K562 (cell line): ENCODE measurements at regions not wholly inside any gene's neighbourhood (a gene's known extent, or its start where the extent isn't known, plus 50 kb on each side); places are given as distances from the start of the nearest gene placed in this dataset.

ENCODE experiments used
- ATAC-seq: fragments of 200-7000 bp; cut with Tn5 transposase; 3 replicates; pipeline ENCODE4 v1.9.1; 2020; ENCODE audit warnings: moderate library complexity
- BruUV-seq: library from RNA; stranded (reverse); fragments of 400-500 nt; replicated peaks from 2 replicates; lab custom pipeline; 2021; lab: Mats Ljungman, UMichigan
- CTCF ChIA-PET: fragments of 300-600 bp; formaldehyde crosslinking; extraction: SDS; loops from one replicate; lab custom pipeline; 2021; ENCODE audit warnings: low intra/inter-chr PET ratio; lab: Yijun Ruan, JAX
- POLR2A ChIA-PET: fragments of 300-600, 350-650 bp; sonication (Branson Sonifier 250); formaldehyde crosslinking; extraction: SDS; loops from one replicate; lab custom pipeline; 2021; ENCODE audit warnings: antibody characterized with exemption, inconsistent platforms; lab: Yijun Ruan, JAX
- DNase-seq, 4 experiments: peaks; one replicate each; pipeline versions ENCODE4 v3.0.0 to v3.0.0-alpha.2; 2011 to 2018; ENCODE audit warnings: low spot score in 3 of 4, mixed read lengths in 3 of 4; ENCODE audit errors: extremely low read depth in 1 of 4
- FAIRE-seq: peaks from 2 replicates; lab custom pipeline; 2011; peaks lifted over from hg19 to GRCh38; lab: Jason Lieb, UNC
- H2AFZ ChIP-seq: 2 replicates; pipeline ENCODE4 v1.6.0; 2011; ENCODE audit warnings: low read depth, low read length, control low read depth, inconsistent platforms
- H3K27ac ChIP-seq: fragments of 200-600 bp; 3 replicates; pipeline ENCODE4 v1.8.0; 2011; ENCODE audit warnings: low read depth, mild to moderate bottlenecking, control low read depth, inconsistent platforms, low read length, moderate library complexity, mixed read lengths; ENCODE audit errors: extremely low read depth
- H3K27me3 ChIP-seq, 2 experiments: fragments of 300-600 bp in 1 of 2; 2 replicates in 1 of 2; 3 replicates in 1 of 2; pipeline versions ENCODE4 v1.6.0 to v1.8.0; 2011; ENCODE audit warnings: inconsistent platforms in 2 of 2, low read length in 2 of 2, mild to moderate bottlenecking in 1 of 2, mixed read lengths in 1 of 2, moderate library complexity in 1 of 2; ENCODE audit not compliant: control insufficient read depth in 2 of 2, insufficient read depth in 2 of 2
- H3K36me3 ChIP-seq: fragments of 300-600 bp; 3 replicates; pipeline ENCODE4 v1.8.0; 2011; ENCODE audit warnings: mild to moderate bottlenecking, low read length, inconsistent platforms; ENCODE audit not compliant: control insufficient read depth, insufficient read depth
- H3K4me1 ChIP-seq, 2 experiments: fragments of 200-600 bp in 1 of 2; replicated peaks in 1 of 2; 2 replicates in 1 of 2; 3 replicates in 1 of 2; pipeline versions ENCODE4 v1.5.1 to v1.8.0; 2011; ENCODE audit warnings: inconsistent platforms in 2 of 2, low read length in 2 of 2, mild to moderate bottlenecking in 1 of 2, mixed read lengths in 1 of 2, moderate library complexity in 1 of 2; ENCODE audit not compliant: control insufficient read depth in 2 of 2, insufficient read depth in 2 of 2
- H3K4me2 ChIP-seq: 2 replicates; pipeline ENCODE4 v1.6.1; 2011; ENCODE audit warnings: low read length, control low read depth, inconsistent platforms, mixed read lengths; ENCODE audit not compliant: insufficient read depth
- H3K4me3 ChIP-seq: fragments of 200-600 bp; sonication (generic), shearing (Covaris generic); 2 replicates; pipeline ENCODE4 v1.5.1; 2016; ENCODE audit warnings: control low read depth, inconsistent platforms
- H3K79me2 ChIP-seq: fragments of 200-600 bp; 3 replicates; pipeline ENCODE4 v1.8.0; 2011; ENCODE audit warnings: low read length, inconsistent platforms; ENCODE audit not compliant: control insufficient read depth, insufficient read depth
- H3K9ac ChIP-seq, 2 experiments: 2 replicates each; pipeline versions ENCODE4 v1.6.0 to v1.6.1; 2011; ENCODE audit warnings: low read depth in 2 of 2, low read length in 2 of 2, control low read depth in 1 of 2, inconsistent platforms in 1 of 2, mild to moderate bottlenecking in 1 of 2, mixed read lengths in 1 of 2; ENCODE audit not compliant: insufficient read depth in 1 of 2
- H3K9me1 ChIP-seq: one replicate; pipeline ENCODE4 v1.6.0; 2011; ENCODE audit warnings: inconsistent platforms, mild to moderate bottlenecking, low read length, moderate library complexity; ENCODE audit not compliant: control insufficient read depth, insufficient read depth
- H3K9me3 ChIP-seq: replicated peaks from 2 replicates; pipeline ENCODE4 v1.5.1; 2011; ENCODE audit warnings: low read depth, low read length, inconsistent platforms; ENCODE audit not compliant: control insufficient read depth, insufficient read depth
- H4K20me1 ChIP-seq: replicated peaks from 2 replicates; pipeline ENCODE4 v1.6.1; 2011; ENCODE audit warnings: low read length, inconsistent platforms, mixed read lengths; ENCODE audit not compliant: control insufficient read depth, insufficient read depth
- MEIS2 ChIP-seq: fragments of 450-650 bp; IDR thresholded peaks from 2 replicates; pipeline ENCODE4 v1.6.1; 2014; ENCODE audit warnings: mild to moderate bottlenecking; ENCODE audit not compliant: partially characterized antibody
- RBM22 ChIP-seq: fragments of 200-400 bp; formaldehyde crosslinking; IDR thresholded peaks from 2 replicates; pipeline ENCODE4 v1.6.1; 2018; ENCODE audit warnings: low read length, low read depth; ENCODE audit not compliant: poor library complexity, severe bottlenecking
- SIN3B ChIP-seq: fragments of 450-650 bp; IDR thresholded peaks from 2 replicates; pipeline ENCODE4 v1.6.1; 2017; ENCODE audit warnings: low read depth, mild to moderate bottlenecking, moderate library complexity
- whole genome bisulfite sequencing: fragments of 100-300 bp; shearing (Covaris generic); methylation state at CpG from one replicate; pipeline ENCODE4 v1.1.6; 2016; ENCODE audit warnings: low coverage, mixed read lengths; ENCODE audit not compliant: insufficient coverage; ENCODE audit errors: missing lambda C conversion rate; 5-methylcytosine and 5-hydroxymethylcytosine counted together
- in situ Hi-C: fragments of 300-500 bp; cut with MboI; formaldehyde crosslinking; loops from 4 replicates; pipeline ENCODE4 v1.15.0; 2018; ENCODE audit warnings: inconsistent platforms, mixed read lengths
- intact Hi-C: fragments of 100-400 bp; cut with micrococcal nuclease; formaldehyde crosslinking; loops from 2 replicates; pipeline ENCODE4 v1.14.2; 2022
- TF ChIP-seq, protein P1 (sequence below): fragments of 450-650 bp; IDR thresholded peaks from 2 replicates; pipeline ENCODE4 v1.7.0; 2016; ENCODE audit warnings: borderline replicate concordance
- TF ChIP-seq, protein P2 (sequence below): fragments of 450-650 bp; IDR thresholded peaks from 2 replicates; pipeline ENCODE4 v1.6.1; 2016; ENCODE audit warnings: mild to moderate bottlenecking
- TF ChIP-seq, protein P3 (sequence below): fragments of 450-650 bp; formaldehyde crosslinking; IDR thresholded peaks from 2 replicates; pipeline ENCODE4 v1.4.0; 2020; ENCODE audit warnings: mild to moderate bottlenecking, moderate library complexity
- TF ChIP-seq, protein P4 (sequence below): sonication (generic); IDR thresholded peaks from 2 replicates; pipeline ENCODE4 v1.6.1; 2016
- TF ChIP-seq, protein P5 (sequence below): fragments of 450-650 bp; IDR thresholded peaks from 2 replicates; pipeline ENCODE4 v1.6.1; 2017; ENCODE audit warnings: mild to moderate bottlenecking, moderate library complexity

DNA sequence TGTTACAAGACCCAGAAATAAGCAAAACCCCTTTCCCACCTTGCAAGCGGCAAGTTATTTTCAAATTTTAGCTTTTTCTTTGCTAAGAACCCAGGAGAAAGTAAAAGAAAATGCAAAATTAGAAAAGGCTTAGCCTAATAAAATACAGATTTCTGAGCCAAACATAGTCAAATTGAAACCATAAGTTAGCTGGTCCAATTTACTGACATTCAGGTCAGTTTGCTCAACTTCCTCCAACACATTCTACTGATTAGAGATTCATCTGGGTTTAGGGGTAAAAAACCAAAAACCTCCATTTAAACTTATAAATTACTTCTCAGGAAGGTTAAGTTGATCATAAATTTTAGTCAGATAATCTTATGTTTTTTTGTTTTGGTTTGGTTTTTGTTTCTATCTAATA lies 701.8 kb upstream of the CXADR start:
- intact Hi-C loops (no loop called here), in situ Hi-C loops (no loop called here)
- Histone ChIP-seq H3K4me2 (no peak overlapping the region), H3K9me3 (no peaks in the 10 kb centered on the region), H3K9ac (no peak overlapping the region), H3K36me3 (no peaks in the 10 kb centered on the region), H2AFZ (no peak overlapping the region), H3K27me3 (no peaks in the 10 kb centered on the region), H3K9me1 (no peaks in the 10 kb centered on the region), H3K4me3 (no peak overlapping the region), H3K27ac (no peak overlapping the region), H3K4me1 (no peaks in the 10 kb centered on the region), H4K20me1 (no peaks in the 10 kb centered on the region), H3K79me2 (no peaks in the 10 kb centered on the region)
- 0% methylated on average over 1 of the region's 1 CpG for WGBS
- POLR2A ChIA-PET: no interaction called here
- FAIRE-seq: no peak
- ATAC-seq: no peak
- no peak for DNase-seq
- TF ChIP-seq RBM22: no peak
- TF ChIP-seq, protein P1, sequence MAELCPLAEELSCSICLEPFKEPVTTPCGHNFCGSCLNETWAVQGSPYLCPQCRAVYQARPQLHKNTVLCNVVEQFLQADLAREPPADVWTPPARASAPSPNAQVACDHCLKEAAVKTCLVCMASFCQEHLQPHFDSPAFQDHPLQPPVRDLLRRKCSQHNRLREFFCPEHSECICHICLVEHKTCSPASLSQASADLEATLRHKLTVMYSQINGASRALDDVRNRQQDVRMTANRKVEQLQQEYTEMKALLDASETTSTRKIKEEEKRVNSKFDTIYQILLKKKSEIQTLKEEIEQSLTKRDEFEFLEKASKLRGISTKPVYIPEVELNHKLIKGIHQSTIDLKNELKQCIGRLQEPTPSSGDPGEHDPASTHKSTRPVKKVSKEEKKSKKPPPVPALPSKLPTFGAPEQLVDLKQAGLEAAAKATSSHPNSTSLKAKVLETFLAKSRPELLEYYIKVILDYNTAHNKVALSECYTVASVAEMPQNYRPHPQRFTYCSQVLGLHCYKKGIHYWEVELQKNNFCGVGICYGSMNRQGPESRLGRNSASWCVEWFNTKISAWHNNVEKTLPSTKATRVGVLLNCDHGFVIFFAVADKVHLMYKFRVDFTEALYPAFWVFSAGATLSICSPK: no peak
- TF ChIP-seq MEIS2: no peak
- no TSS peak for BruUV-seq
- CTCF ChIA-PET: no interaction called here

DNA sequence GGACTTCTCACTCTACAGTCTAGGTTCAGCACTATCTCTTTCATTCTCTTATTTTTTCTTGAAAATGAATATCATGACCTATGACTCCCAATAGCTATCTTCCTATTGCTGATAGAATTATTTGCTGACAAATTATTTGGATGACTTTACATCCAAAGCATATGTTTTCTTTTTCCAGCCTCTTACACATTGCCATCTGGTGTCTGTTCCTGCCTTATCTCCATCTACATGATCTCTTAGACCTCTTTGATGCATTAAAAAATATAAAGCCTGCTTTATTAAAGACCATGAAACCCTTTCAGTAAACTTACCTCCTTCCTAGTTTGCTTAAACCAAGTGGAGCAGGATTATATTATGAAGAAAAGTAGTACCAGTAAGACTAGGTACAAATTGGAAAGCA lies 700.9 kb upstream of the CXADR start:
- no peaks in the 10 kb centered on the region for H3K4me1 ChIP-seq
- H3K79me2 ChIP-seq: no peaks in the 10 kb centered on the region
- DNase-seq (no peak), ATAC-seq (no peak), FAIRE-seq (no peak)
- ChIA-PET CTCF (no interaction called here), POLR2A (no interaction called here)
- H3K9ac ChIP-seq: no peak overlapping the region
- TF ChIP-seq, protein P2, sequence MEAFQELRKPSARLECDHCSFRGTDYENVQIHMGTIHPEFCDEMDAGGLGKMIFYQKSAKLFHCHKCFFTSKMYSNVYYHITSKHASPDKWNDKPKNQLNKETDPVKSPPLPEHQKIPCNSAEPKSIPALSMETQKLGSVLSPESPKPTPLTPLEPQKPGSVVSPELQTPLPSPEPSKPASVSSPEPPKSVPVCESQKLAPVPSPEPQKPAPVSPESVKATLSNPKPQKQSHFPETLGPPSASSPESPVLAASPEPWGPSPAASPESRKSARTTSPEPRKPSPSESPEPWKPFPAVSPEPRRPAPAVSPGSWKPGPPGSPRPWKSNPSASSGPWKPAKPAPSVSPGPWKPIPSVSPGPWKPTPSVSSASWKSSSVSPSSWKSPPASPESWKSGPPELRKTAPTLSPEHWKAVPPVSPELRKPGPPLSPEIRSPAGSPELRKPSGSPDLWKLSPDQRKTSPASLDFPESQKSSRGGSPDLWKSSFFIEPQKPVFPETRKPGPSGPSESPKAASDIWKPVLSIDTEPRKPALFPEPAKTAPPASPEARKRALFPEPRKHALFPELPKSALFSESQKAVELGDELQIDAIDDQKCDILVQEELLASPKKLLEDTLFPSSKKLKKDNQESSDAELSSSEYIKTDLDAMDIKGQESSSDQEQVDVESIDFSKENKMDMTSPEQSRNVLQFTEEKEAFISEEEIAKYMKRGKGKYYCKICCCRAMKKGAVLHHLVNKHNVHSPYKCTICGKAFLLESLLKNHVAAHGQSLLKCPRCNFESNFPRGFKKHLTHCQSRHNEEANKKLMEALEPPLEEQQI: no peak
- TF ChIP-seq, protein P3, sequence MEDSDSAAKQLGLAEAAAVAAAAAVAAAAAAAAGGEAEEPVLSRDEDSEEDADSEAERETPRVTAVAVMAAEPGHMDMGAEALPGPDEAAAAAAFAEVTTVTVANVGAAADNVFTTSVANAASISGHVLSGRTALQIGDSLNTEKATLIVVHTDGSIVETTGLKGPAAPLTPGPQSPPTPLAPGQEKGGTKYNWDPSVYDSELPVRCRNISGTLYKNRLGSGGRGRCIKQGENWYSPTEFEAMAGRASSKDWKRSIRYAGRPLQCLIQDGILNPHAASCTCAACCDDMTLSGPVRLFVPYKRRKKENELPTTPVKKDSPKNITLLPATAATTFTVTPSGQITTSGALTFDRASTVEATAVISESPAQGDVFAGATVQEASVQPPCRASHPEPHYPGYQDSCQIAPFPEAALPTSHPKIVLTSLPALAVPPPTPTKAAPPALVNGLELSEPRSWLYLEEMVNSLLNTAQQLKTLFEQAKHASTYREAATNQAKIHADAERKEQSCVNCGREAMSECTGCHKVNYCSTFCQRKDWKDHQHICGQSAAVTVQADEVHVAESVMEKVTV: no peak
- TF ChIP-seq, protein P4, sequence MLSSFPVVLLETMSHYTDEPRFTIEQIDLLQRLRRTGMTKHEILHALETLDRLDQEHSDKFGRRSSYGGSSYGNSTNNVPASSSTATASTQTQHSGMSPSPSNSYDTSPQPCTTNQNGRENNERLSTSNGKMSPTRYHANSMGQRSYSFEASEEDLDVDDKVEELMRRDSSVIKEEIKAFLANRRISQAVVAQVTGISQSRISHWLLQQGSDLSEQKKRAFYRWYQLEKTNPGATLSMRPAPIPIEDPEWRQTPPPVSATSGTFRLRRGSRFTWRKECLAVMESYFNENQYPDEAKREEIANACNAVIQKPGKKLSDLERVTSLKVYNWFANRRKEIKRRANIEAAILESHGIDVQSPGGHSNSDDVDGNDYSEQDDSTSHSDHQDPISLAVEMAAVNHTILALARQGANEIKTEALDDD: no peak
- TF ChIP-seq, protein P5, sequence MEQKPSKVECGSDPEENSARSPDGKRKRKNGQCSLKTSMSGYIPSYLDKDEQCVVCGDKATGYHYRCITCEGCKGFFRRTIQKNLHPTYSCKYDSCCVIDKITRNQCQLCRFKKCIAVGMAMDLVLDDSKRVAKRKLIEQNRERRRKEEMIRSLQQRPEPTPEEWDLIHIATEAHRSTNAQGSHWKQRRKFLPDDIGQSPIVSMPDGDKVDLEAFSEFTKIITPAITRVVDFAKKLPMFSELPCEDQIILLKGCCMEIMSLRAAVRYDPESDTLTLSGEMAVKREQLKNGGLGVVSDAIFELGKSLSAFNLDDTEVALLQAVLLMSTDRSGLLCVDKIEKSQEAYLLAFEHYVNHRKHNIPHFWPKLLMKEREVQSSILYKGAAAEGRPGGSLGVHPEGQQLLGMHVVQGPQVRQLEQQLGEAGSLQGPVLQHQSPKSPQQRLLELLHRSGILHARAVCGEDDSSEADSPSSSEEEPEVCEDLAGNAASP: no peak
- no peak for TF ChIP-seq SIN3B
- in situ Hi-C loops: no loop called here
- H2AFZ ChIP-seq: no peak overlapping the region
- no peaks in the 10 kb centered on the region for H3K9me3 ChIP-seq
- no peaks in the 10 kb centered on the region for H4K20me1 ChIP-seq
- no peaks in the 10 kb centered on the region for H3K36me3 ChIP-seq
- no peak overlapping the region for H3K4me3 ChIP-seq
- no peaks in the 10 kb centered on the region for H3K9me1 ChIP-seq
- no peaks in the 10 kb centered on the region for H3K27me3 ChIP-seq
- no TSS peak for BruUV-seq
- H3K27ac ChIP-seq: no peak overlapping the region
- no peak overlapping the region for H3K4me2 ChIP-seq
- intact Hi-C loops: no loop called here
